ENCODE measurements at regions not wholly inside any gene's neighbourhood (a gene's known extent, or its start where the extent isn't known, plus 50 kb on each side); places are given as distances from the start of the nearest gene placed in this dataset.

- in situ Hi-C loops (cut with MboI; ENCODE audit: low sequenced_read_pairs): no loop called here
Observed at GRCh38 chr1:13921190-13921589, 221.2 kb downstream of the PRDM2 start.

GRCh38 chr1:13922466-13923110 is 222.6 kb downstream of the PRDM2 start:
- in situ Hi-C loops (cut with MboI; ENCODE audit: low sequenced_read_pairs): no loop called here

- in situ Hi-C loops (cut with MboI; ENCODE audit: low sequenced_read_pairs): no loop called here
Observed at GRCh38 chr1:13926556-13926955, 226.6 kb downstream of the PRDM2 start.

GRCh38 chr1:13927736-13928135 is 227.7 kb downstream of the PRDM2 start:
- in situ Hi-C loops (cut with MboI; ENCODE audit: low sequenced_read_pairs): no loop called here

- in situ Hi-C loops (cut with MboI; ENCODE audit: low sequenced_read_pairs): no loop called here
Observed at GRCh38 chr1:13929313-13929712, 229.3 kb downstream of the PRDM2 start.

GRCh38 chr1:13930151-13930550 is 230.2 kb downstream of the PRDM2 start:
- in situ Hi-C loops (cut with MboI; ENCODE audit: low sequenced_read_pairs): no loop called here

GRCh38 chr1:13931226-13931625 is 231.2 kb downstream of the PRDM2 start:
- in situ Hi-C loops (cut with MboI; ENCODE audit: low sequenced_read_pairs): no loop called here

GRCh38 chr1:13935336-13935735 is 235.3 kb downstream of the PRDM2 start:
- in situ Hi-C loops (cut with MboI; ENCODE audit: low sequenced_read_pairs): no loop called here

GRCh38 chr1:13941315-13941714 is 241.3 kb downstream of the PRDM2 start:
- in situ Hi-C loops (cut with MboI; ENCODE audit: low sequenced_read_pairs): no loop called here

- in situ Hi-C loops (cut with MboI; ENCODE audit: low sequenced_read_pairs): no loop called here
Observed at GRCh38 chr1:13943055-13943454, 243.1 kb downstream of the PRDM2 start.

- in situ Hi-C loops (cut with MboI; ENCODE audit: low sequenced_read_pairs): no loop called here
Observed at GRCh38 chr1:13945856-13946255, 245.9 kb downstream of the PRDM2 start.

- in situ Hi-C loops (cut with MboI; ENCODE audit: low sequenced_read_pairs): no loop called here
Observed at GRCh38 chr1:13947658-13948057, 247.7 kb downstream of the PRDM2 start.

GRCh38 chr1:13948396-13948795 is 248.4 kb downstream of the PRDM2 start:
- in situ Hi-C loops (cut with MboI; ENCODE audit: low sequenced_read_pairs): no loop called here

- in situ Hi-C loops (cut with MboI; ENCODE audit: low sequenced_read_pairs): no loop called here
Observed at GRCh38 chr1:13948888-13949391, 249.0 kb downstream of the PRDM2 start.

- in situ Hi-C loops (cut with MboI; ENCODE audit: low sequenced_read_pairs): no loop called here
Observed at GRCh38 chr1:13949546-13949945, 249.6 kb downstream of the PRDM2 start.

GRCh38 chr1:13950637-13951036 is 250.6 kb downstream of the PRDM2 start:
- in situ Hi-C loops (cut with MboI; ENCODE audit: low sequenced_read_pairs): loop anchor here (10.0 kb wide), 1 partner anchor 276 kb away; no protein-coding TSS in a partner anchor

GRCh38 chr1:13951793-13952751 is 252.1 kb downstream of the PRDM2 start:
- in situ Hi-C loops (cut with MboI; ENCODE audit: low sequenced_read_pairs): loop anchor here (10.0 kb wide), 1 partner anchor 277 kb away; no protein-coding TSS in a partner anchor

GRCh38 chr1:13952985-13953384 is 253.0 kb downstream of the PRDM2 start:
- in situ Hi-C loops (cut with MboI; ENCODE audit: low sequenced_read_pairs): loop anchor here (10.0 kb wide), 1 partner anchor 278 kb away; no protein-coding TSS in a partner anchor

- in situ Hi-C loops (cut with MboI; ENCODE audit: low sequenced_read_pairs): loop anchor here (10.0 kb wide), 1 partner anchor 282 kb away; no protein-coding TSS in a partner anchor
Observed at GRCh38 chr1:13956393-13956792, 256.4 kb downstream of the PRDM2 start.

GRCh38 chr1:13960375-13960987 is 260.5 kb downstream of the PRDM2 start:
- in situ Hi-C loops (cut with MboI; ENCODE audit: low sequenced_read_pairs): no loop called here

GRCh38 chr1:13964768-13965167 is 264.8 kb downstream of the PRDM2 start:
- in situ Hi-C loops (cut with MboI; ENCODE audit: low sequenced_read_pairs): no loop called here

Measured in HL-60/S4 (cell line).